Osteocyte (in vitro differentiated cells): ENCODE measurements at regions not wholly inside any gene's neighbourhood (a gene's known extent, or its start where the extent isn't known, plus 50 kb on each side); places are given as distances from the start of the nearest gene placed in this dataset.

Source experiments
- DNase-seq: peaks from one replicate; pipeline ENCODE4 v3.0.0; 2021; ENCODE audit warnings: mixed read lengths; ENCODE audit not compliant: unreplicated experiment; ENCODE audit errors: extremely low spot score
- H3K27ac Mint-ChIP-seq: one replicate; pipeline ENCODE4 v1.8.0; 2021; ENCODE audit warnings: mild to moderate bottlenecking, mixed read lengths; ENCODE audit not compliant: unreplicated experiment
- H3K27me3 Mint-ChIP-seq: one replicate; pipeline ENCODE4 v1.8.0; 2021; ENCODE audit warnings: mixed read lengths; ENCODE audit not compliant: unreplicated experiment
- H3K36me3 Mint-ChIP-seq: one replicate; pipeline ENCODE4 v1.8.0; 2021; ENCODE audit warnings: mixed read lengths; ENCODE audit not compliant: unreplicated experiment
- H3K4me1 Mint-ChIP-seq: one replicate; pipeline ENCODE4 v1.8.0; 2021; ENCODE audit warnings: mixed read lengths; ENCODE audit not compliant: unreplicated experiment
- H3K4me3 Mint-ChIP-seq: one replicate; pipeline ENCODE4 v1.8.0; 2021; ENCODE audit warnings: mild to moderate bottlenecking, moderate library complexity, mixed read lengths; ENCODE audit not compliant: unreplicated experiment
- H3K9me3 Mint-ChIP-seq: one replicate; pipeline ENCODE4 v1.8.0; 2021; ENCODE audit warnings: mixed read lengths; ENCODE audit not compliant: unreplicated experiment
- CTCF ChIP-seq: fragments of 200-600 bp; sonication (generic); IDR thresholded peaks from 2 replicates; pipeline ENCODE4 v1.5.0; 2021; ENCODE audit warnings: antibody characterized with exemption, mild to moderate bottlenecking, moderate library complexity

DNA sequence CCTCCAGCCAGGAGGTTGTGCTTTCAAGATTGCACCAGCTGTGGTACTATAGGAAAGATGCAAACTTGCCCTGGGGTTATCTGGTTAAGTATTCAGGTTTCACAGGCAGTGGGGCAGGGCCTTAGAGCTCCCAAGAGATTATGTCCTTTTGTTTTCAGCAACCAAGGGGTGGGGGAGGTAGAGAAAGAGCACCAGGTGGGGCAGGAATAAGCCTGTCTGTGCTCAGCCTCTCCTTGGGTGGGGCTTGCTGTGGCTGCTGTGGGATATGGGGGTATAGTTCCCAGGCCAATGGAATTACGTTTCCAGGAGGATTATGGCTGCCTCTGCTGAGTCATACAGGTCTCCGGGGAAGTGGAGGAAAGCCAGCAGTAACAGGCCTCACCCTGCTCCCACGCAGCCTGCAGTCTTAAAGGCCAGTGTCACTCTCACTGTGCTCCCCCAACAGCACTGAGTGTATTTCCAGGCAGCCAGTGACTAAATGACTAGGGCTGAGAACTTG lies 508.6 kb downstream of the RWDD3 start:
- TF ChIP-seq CTCF, result no peak
- no peak overlapping the region for H3K27ac Mint-ChIP-seq
- no peaks in the 10 kb centered on the region for H3K4me1 Mint-ChIP-seq
- H3K4me3 Mint-ChIP-seq, result no peak overlapping the region
- no peaks in the 10 kb centered on the region for H3K36me3 Mint-ChIP-seq
- no peaks in the 10 kb centered on the region for H3K27me3 Mint-ChIP-seq
- no peak for DNase-seq
- peaks cover 16% of the 10 kb centered on the region for H3K9me3 Mint-ChIP-seq

GRCh38 chr1:95744731-95745130 lies 510.7 kb downstream of the RWDD3 start:
- H3K27ac Mint-ChIP-seq, result no peak overlapping the region
- H3K9me3 Mint-ChIP-seq, result peaks cover 5% of the 10 kb centered on the region
- H3K36me3 Mint-ChIP-seq, result no peaks in the 10 kb centered on the region
- no peak for TF ChIP-seq CTCF
- H3K4me3 Mint-ChIP-seq, result no peak overlapping the region
- no peaks in the 10 kb centered on the region for H3K4me1 Mint-ChIP-seq
- DNase-seq, result no peak
- H3K27me3 Mint-ChIP-seq, result no peaks in the 10 kb centered on the region

GRCh38 chr1:95752515-95753381 lies 518.7 kb downstream of the RWDD3 start:
- Mint-ChIP-seq H3K36me3 (no peaks in the 10 kb centered on the region), H3K9me3 (peaks cover 16% of the 10 kb centered on the region), H3K4me3 (no peak overlapping the region), H3K27ac (no peak overlapping the region), H3K4me1 (no peaks in the 10 kb centered on the region), H3K27me3 (no peaks in the 10 kb centered on the region)
- TF ChIP-seq CTCF, result no peak
- DNase-seq, result peak; percentile 83

GRCh38 chr1:95753382-95754016 lies 519.5 kb downstream of the RWDD3 start:
- H3K9me3 Mint-ChIP-seq, result peaks cover 16% of the 10 kb centered on the region
- no peaks in the 10 kb centered on the region for H3K27me3 Mint-ChIP-seq
- H3K4me3 Mint-ChIP-seq, result no peak overlapping the region
- no peak for DNase-seq
- no peaks in the 10 kb centered on the region for H3K36me3 Mint-ChIP-seq
- H3K4me1 Mint-ChIP-seq, result no peaks in the 10 kb centered on the region
- no peak for TF ChIP-seq CTCF
- H3K27ac Mint-ChIP-seq, result no peak overlapping the region

DNA sequence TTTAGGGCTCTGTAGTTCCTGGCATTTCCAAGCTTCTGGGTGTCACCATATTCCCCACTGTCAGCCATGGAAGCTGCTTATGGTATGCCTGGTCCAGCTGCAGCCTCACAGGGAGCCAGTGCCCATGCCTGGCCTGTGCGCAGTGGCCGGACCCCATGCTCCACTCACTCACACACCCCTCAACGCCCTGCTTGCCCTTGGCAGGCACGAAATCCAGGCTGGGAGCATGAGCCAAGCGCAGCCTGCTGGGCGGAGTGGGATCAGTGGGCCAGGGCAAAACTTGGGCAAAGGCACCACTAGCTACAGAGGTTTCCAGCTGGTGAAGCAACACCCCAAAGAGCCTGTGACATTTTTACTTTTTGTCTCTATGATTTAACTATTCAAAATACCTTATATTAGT lies 520.4 kb downstream of the RWDD3 start:
- no peak for DNase-seq
- no peaks in the 10 kb centered on the region for H3K36me3 Mint-ChIP-seq
- no peak overlapping the region for H3K4me3 Mint-ChIP-seq
- H3K27ac Mint-ChIP-seq, result no peak overlapping the region
- no peaks in the 10 kb centered on the region for H3K27me3 Mint-ChIP-seq
- peaks cover 17% of the 10 kb centered on the region for H3K9me3 Mint-ChIP-seq
- no peak for TF ChIP-seq CTCF
- no peaks in the 10 kb centered on the region for H3K4me1 Mint-ChIP-seq
